GM12878 (cell line): ENCODE measurements at regions not wholly inside any gene's neighbourhood (a gene's known extent, or its start where the extent isn't known, plus 50 kb on each side); places are given as distances from the start of the nearest gene placed in this dataset.

Experiments
- ATAC-seq: fragments of 200-7000 bp; cut with Tn5 transposase; 3 replicates; pipeline ENCODE4 v1.9.1; 2020; ENCODE audit warnings: mild to moderate bottlenecking, moderate library complexity
- BruUV-seq: library from RNA; stranded (reverse); fragments of 400-500 nt; replicated peaks from 2 replicates; lab custom pipeline; 2021; lab: Mats Ljungman, UMichigan
- CTCF ChIA-PET: fragments of 300-600 bp; sonication (Branson Sonifier 250); formaldehyde crosslinking; extraction: SDS; loops from one replicate; lab custom pipeline; 2021; ENCODE audit warnings: inconsistent platforms; lab: Yijun Ruan, JAX
- POLR2A ChIA-PET: fragments of 350-600 bp; formaldehyde crosslinking; extraction: SDS; loops from one replicate; lab custom pipeline; 2021; ENCODE audit warnings: inconsistent platforms; lab: Charles Lee
- RAD21 ChIA-PET: fragments of 300-600 bp; sonication (Branson Sonifier 250); formaldehyde crosslinking; loops from one replicate; lab custom pipeline; 2023; ENCODE audit warnings: antibody characterized with exemption; ENCODE audit not compliant: unreplicated experiment; lab: Charles Lee
- SMC1A ChIA-PET: fragments of 300-600 bp; sonication (Branson Sonifier 250); formaldehyde crosslinking; loops from one replicate; lab custom pipeline; 2023; ENCODE audit not compliant: unreplicated experiment, uncharacterized antibody; lab: Charles Lee
- DNase-seq: peaks from one replicate; pipeline ENCODE4 v3.0.0-alpha.2; 2011; ENCODE audit warnings: low read depth, low spot score
- FAIRE-seq: peaks from 3 replicates; lab custom pipeline; 2011; peaks lifted over from hg19 to GRCh38; lab: Jason Lieb, UNC
- H2AFZ ChIP-seq: 2 replicates; pipeline ENCODE4 v1.6.0; 2011; ENCODE audit warnings: low read depth, low read length, control low read depth; ENCODE audit not compliant: control insufficient read depth
- H3K27ac ChIP-seq: 2 replicates; pipeline ENCODE4 v1.5.1; 2011; ENCODE audit warnings: control low read depth; ENCODE audit not compliant: control insufficient read depth, insufficient read depth
- H3K27me3 ChIP-seq, 2 experiments: replicated peaks in 1 of 2; 2 replicates each; pipeline versions ENCODE4 v1.6.0 to v1.6.1; 2011; ENCODE audit warnings: low read length in 1 of 2; ENCODE audit not compliant: control insufficient read depth in 2 of 2, insufficient read depth in 2 of 2
- H3K36me3 ChIP-seq, 2 experiments: 2 replicates each; pipeline ENCODE4 v1.5.1; 2011; ENCODE audit warnings: low read length in 1 of 2; ENCODE audit not compliant: control insufficient read depth in 2 of 2, insufficient read depth in 2 of 2
- H3K4me1 ChIP-seq: 2 replicates; pipeline ENCODE4 v1.6.1; 2011; ENCODE audit warnings: mild to moderate bottlenecking, low read length, moderate library complexity, mixed read lengths; ENCODE audit not compliant: control insufficient read depth, insufficient read depth
- H3K4me2 ChIP-seq: 2 replicates; pipeline ENCODE4 v1.6.0; 2011; ENCODE audit warnings: control low read depth; ENCODE audit not compliant: control insufficient read depth, insufficient read depth
- H3K4me3 ChIP-seq: fragments of 200-600 bp; sonication (generic); 2 replicates; pipeline ENCODE4 v1.5.1; 2016
- H3K79me2 ChIP-seq: 2 replicates; pipeline ENCODE4 v1.6.0; 2011; ENCODE audit warnings: low read length; ENCODE audit not compliant: control insufficient read depth, insufficient read depth
- H3K9ac ChIP-seq: 2 replicates; pipeline ENCODE4 v1.8.0; 2011; ENCODE audit warnings: low read length, control low read depth, mixed read lengths; ENCODE audit not compliant: control insufficient read depth, insufficient read depth
- H3K9me3 ChIP-seq: replicated peaks from 3 replicates; pipeline ENCODE4 v1.5.1; 2011; ENCODE audit warnings: mild to moderate bottlenecking, low read length; ENCODE audit not compliant: control insufficient read depth, insufficient read depth
- H4K20me1 ChIP-seq: 2 replicates; pipeline ENCODE4 v1.6.0; 2011; ENCODE audit not compliant: control insufficient read depth, insufficient read depth
- BMI1 ChIP-seq: fragments of 450-650 bp; IDR thresholded peaks from 2 replicates; pipeline ENCODE4 v1.6.1; 2016; ENCODE audit warnings: mild to moderate bottlenecking, moderate library complexity, borderline replicate concordance
- CHD1 ChIP-seq: IDR thresholded peaks from 2 replicates; pipeline ENCODE4 v1.6.1; 2012; ENCODE audit warnings: low read depth, low read length, improper control_type of control experiment
- DPF2 ChIP-seq: fragments of 450-650 bp; IDR thresholded peaks from 2 replicates; pipeline ENCODE4 v1.6.1; 2017; ENCODE audit warnings: mild to moderate bottlenecking
- FOXK2 ChIP-seq: fragments of 450-650 bp; IDR thresholded peaks from 2 replicates; pipeline ENCODE4 v1.6.1; 2017; ENCODE audit warnings: mild to moderate bottlenecking, moderate library complexity
- FOXM1 ChIP-seq: IDR thresholded peaks from 2 replicates; pipeline ENCODE4 v1.6.1; 2012; ENCODE audit warnings: low read depth, mild to moderate bottlenecking, inconsistent platforms, low read length, moderate library complexity
- IRF4 ChIP-seq: IDR thresholded peaks from 2 replicates; pipeline ENCODE4 v1.6.1; 2011; ENCODE audit warnings: low read depth, low read length
- JUND ChIP-seq: IDR thresholded peaks from 2 replicates; pipeline ENCODE4 v1.6.1; 2012; ENCODE audit warnings: low read depth, mild to moderate bottlenecking, low read length, improper control_type of control experiment, moderate library complexity
- MYB ChIP-seq: fragments of 150-350 bp; IDR thresholded peaks from 2 replicates; pipeline ENCODE4 v1.6.1; 2014; ENCODE audit warnings: mild to moderate bottlenecking, low read depth, low read length, borderline replicate concordance
- PAX8 ChIP-seq: fragments of 450-650 bp; IDR thresholded peaks from 2 replicates; pipeline ENCODE4 v1.6.1; 2017; ENCODE audit warnings: mild to moderate bottlenecking, moderate library complexity
- SMAD5 ChIP-seq: IDR thresholded peaks from 2 replicates; pipeline ENCODE4 v1.6.1; 2016; ENCODE audit warnings: antibody characterized with exemption, low read depth
- SUPT20H ChIP-seq: IDR thresholded peaks from 2 replicates; pipeline ENCODE4 v1.6.1; 2011; ENCODE audit warnings: low read depth, mild to moderate bottlenecking, low read length, moderate library complexity, borderline replicate concordance; ENCODE audit not compliant: control insufficient read depth
- TBL1XR1 ChIP-seq: IDR thresholded peaks from 2 replicates; pipeline ENCODE4 v1.6.1; 2012; ENCODE audit warnings: low read depth, low read length, improper control_type of control experiment
- YBX1 ChIP-seq: fragments of 450-650 bp; IDR thresholded peaks from 2 replicates; pipeline ENCODE4 v1.6.1; 2016; ENCODE audit warnings: antibody characterized with exemption
- WGBS: methylation state at CpG from one replicate; pipeline ENCODE4 v1.1.6; 2016; ENCODE audit warnings: low lambda C conversion rate; ENCODE audit not compliant: insufficient replicate concordance, insufficient coverage; ENCODE audit errors: missing lambda C conversion rate; 5-methylcytosine and 5-hydroxymethylcytosine counted together
- in situ Hi-C: fragments of 300-500 bp; cut with MboI; formaldehyde crosslinking; loops from 9 replicates; pipeline ENCODE4 v1.14.3; 2018; ENCODE audit warnings: mixed read lengths
- intact Hi-C: fragments of 100-400 bp; cut with micrococcal nuclease; formaldehyde crosslinking; loops from one replicate; pipeline ENCODE4 v1.14.2; 2022; ENCODE audit not compliant: unreplicated experiment
- TF ChIP-seq, protein P1 (sequence below): IDR thresholded peaks from 2 replicates; pipeline ENCODE4 v1.6.1; 2011; ENCODE audit warnings: borderline replicate concordance, low read depth, mild to moderate bottlenecking, moderate library complexity, low read length; ENCODE audit not compliant: insufficient read depth, poor library complexity, severe bottlenecking
- TF ChIP-seq, protein P2 (sequence below): fragments of 450-650 bp; formaldehyde crosslinking; IDR thresholded peaks from 2 replicates; pipeline ENCODE4 v1.5.0; 2022; ENCODE audit warnings: mild to moderate bottlenecking, missing genetic modification characterization

DNA sequence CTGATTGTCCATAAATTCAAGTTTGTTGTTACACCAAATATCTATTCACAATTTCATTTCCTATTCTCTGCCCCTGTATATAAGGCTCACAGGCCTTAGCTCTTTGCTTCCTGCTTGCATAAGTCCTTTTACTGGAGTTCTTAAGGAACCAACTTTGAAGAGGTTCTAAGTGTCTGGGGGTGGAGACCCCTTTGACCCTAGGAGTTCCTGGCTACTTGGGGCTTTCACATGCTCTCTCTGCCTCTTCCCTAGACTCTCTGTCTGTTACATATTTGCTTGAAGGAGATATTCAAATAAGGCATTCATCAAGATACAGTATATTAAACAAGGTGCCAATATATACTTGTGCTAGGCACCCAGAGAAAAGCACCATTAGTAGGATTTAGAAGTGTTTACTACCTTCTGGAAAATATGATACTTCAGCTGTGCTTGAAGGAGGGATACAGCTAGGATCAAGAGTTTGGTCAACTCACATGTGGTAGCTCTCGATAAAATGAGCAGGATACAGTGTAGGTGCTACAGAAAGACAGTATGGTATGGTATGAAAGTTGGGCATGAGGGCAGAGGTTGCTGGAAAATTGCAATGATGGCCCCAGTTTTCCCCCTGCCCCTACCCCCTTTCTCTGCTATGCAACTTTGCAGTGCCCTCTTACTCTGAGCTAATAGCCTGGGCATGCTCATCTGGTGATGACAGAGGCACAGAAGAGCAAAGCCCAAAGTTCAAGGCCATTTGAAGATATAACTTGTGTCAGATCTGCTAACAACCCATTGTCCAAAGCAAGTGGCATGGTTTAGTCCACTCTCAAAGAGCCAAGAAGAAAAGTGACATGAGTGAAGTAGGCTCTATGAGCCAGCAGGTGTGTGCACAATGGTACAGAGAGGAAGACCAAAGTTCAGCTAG is 107.6 kb upstream of the CPEB2 start (continued):
- no peak for TF ChIP-seq PAX8

DNA sequence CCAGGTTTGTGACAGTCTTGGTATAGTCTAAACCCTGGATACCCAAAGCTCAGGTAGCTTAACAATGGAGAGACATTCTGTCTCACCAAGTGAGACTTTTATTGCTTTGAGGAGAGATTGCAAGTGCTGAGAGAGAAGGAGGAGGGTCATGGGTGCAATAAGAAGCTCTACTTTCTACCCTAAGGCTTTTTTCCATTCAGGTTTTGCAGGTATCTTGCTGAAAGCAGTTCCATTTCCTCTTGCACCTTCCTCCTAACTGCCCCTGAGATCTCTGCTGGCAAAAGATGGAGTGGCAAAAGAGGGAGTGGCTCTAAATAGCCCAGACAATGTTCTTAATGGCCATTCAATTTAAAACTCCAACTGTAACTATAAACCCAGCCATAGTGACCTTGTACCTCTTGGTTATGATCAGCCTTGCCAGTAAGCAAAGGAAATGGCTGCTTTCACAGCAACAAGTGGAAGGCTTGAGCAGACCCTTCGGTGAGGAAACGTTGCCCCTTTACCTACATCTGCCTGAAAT is 105.6 kb upstream of the CPEB2 start:
- RAD21 ChIA-PET = no interaction called here
- intact Hi-C loops (no loop called here), in situ Hi-C loops (no loop called here)
- Histone ChIP-seq H3K9me3 (no peaks in the 10 kb centered on the region; the same call in 2 of the 3 replicates), H3K27ac (no peak overlapping the region), H2AFZ (no peak overlapping the region), H3K79me2 (no peaks in the 10 kb centered on the region), H3K27me3 (no peaks in the 10 kb centered on the region), H3K36me3 (no peaks in the 10 kb centered on the region), H3K9ac (no peak overlapping the region), H3K4me1 (no peaks in the 10 kb centered on the region), H3K4me2 (no peak overlapping the region), H4K20me1 (no peaks in the 10 kb centered on the region), H3K4me3 (no peak overlapping the region)
- FAIRE-seq = no peak
- 32% methylated on average over 2 of the region's 2 CpGs for WGBS
- ATAC-seq = no peak
- TF ChIP-seq IRF4 = no peak
- no peak for TF ChIP-seq SMAD5
- no peak for TF ChIP-seq BMI1
- TF ChIP-seq, protein P1, sequence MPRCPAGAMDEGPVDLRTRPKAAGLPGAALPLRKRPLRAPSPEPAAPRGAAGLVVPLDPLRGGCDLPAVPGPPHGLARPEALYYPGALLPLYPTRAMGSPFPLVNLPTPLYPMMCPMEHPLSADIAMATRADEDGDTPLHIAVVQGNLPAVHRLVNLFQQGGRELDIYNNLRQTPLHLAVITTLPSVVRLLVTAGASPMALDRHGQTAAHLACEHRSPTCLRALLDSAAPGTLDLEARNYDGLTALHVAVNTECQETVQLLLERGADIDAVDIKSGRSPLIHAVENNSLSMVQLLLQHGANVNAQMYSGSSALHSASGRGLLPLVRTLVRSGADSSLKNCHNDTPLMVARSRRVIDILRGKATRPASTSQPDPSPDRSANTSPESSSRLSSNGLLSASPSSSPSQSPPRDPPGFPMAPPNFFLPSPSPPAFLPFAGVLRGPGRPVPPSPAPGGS = no peak
- TF ChIP-seq TBL1XR1 = no peak
- TF ChIP-seq DPF2 = no peak
- no peak for TF ChIP-seq CHD1
- TF ChIP-seq, protein P2, sequence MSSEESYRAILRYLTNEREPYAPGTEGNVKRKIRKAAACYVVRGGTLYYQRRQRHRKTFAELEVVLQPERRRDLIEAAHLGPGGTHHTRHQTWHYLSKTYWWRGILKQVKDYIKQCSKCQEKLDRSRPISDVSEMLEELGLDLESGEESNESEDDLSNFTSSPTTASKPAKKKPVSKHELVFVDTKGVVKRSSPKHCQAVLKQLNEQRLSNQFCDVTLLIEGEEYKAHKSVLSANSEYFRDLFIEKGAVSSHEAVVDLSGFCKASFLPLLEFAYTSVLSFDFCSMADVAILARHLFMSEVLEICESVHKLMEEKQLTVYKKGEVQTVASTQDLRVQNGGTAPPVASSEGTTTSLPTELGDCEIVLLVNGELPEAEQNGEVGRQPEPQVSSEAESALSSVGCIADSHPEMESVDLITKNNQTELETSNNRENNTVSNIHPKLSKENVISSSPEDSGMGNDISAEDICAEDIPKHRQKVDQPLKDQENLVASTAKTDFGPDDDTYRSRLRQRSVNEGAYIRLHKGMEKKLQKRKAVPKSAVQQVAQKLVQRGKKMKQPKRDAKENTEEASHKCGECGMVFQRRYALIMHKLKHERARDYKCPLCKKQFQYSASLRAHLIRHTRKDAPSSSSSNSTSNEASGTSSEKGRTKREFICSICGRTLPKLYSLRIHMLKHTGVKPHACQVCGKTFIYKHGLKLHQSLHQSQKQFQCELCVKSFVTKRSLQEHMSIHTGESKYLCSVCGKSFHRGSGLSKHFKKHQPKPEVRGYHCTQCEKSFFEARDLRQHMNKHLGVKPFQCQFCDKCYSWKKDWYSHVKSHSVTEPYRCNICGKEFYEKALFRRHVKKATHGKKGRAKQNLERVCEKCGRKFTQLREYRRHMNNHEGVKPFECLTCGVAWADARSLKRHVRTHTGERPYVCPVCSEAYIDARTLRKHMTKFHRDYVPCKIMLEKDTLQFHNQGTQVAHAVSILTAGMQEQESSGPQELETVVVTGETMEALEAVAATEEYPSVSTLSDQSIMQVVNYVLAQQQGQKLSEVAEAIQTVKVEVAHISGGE = no peak
- TF ChIP-seq FOXK2 = no peak
- no peak for TF ChIP-seq MYB
- no peak for TF ChIP-seq SUPT20H
- no peak for TF ChIP-seq JUND
- no peak for TF ChIP-seq YBX1
- no peak for TF ChIP-seq FOXM1
- CTCF ChIA-PET = interaction anchor here (2.9 kb wide), 1 partner anchor 16 kb away, joined by 9 read pairs; no protein-coding TSS in a partner anchor
- no peak for DNase-seq
- no TSS peak for BruUV-seq
- POLR2A ChIA-PET = no interaction called here
- SMC1A ChIA-PET = interaction anchor here (1.5 kb wide), 1 partner anchor 12 kb away, joined by 6 read pairs; no protein-coding TSS in a partner anchor
